GM04504 (cell line): ENCODE measurements at regions not wholly inside any gene's neighbourhood (a gene's known extent, or its start where the extent isn't known, plus 50 kb on each side); places are given as distances from the start of the nearest gene placed in this dataset.
A peak's percentile ranks its signal among the peaks of the same experiment; 100 is the strongest.
"Not testable (repeated sequence)": the region's sequence is repeated elsewhere in the genome, so short reads cannot be mapped to it uniquely, and the experiment has no call there.

Experiments
- DNase-seq: peaks from one replicate; pipeline ENCODE4 v3.0.0-alpha.2; 2012; ENCODE audit warnings: low read depth

DNA sequence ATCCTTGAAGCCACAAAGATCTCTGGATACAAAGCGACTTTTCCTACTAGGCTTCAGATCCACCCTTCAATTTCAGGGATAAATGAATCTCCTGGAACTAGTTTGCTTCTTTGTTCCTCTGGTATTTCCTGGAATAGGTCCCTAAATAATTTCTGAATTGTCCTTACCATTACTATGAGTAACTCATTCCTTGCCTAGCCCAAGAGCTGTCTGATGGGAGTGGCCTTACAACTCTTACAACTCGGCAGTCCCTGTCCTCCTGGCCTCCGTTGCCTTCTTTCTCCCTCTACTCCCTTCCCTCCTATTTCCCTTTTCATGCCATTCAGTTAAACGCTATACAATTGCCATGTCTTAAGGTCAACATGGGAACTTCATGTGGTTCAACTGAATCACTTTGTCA lies 98.2 kb upstream of the FHL2 start:
- DNase-seq = no peak

DNA sequence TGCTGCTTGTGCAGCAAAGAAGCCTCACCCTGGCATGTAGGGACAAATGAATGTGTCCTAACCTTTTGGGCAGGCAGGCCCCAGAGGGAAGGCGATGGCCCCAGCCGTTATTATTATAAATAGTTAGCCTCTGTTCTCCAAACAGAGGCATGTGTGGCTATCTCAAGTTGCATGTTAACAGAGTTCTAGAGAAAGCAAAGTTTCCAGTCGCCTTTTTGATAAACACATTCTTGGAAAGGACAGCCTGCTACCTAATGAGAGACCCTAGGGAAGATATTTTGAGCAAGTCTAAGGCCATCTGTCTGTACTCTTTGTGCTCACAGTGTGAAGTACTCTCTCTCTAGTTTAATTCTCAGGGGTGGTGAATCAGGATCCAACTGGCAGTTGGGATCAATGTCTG lies 97.4 kb upstream of the FHL2 start:
- no peak for DNase-seq

GRCh38 chr2:105494683-105495425 lies 96.0 kb upstream of the FHL2 start:
- no peak for DNase-seq

DNA sequence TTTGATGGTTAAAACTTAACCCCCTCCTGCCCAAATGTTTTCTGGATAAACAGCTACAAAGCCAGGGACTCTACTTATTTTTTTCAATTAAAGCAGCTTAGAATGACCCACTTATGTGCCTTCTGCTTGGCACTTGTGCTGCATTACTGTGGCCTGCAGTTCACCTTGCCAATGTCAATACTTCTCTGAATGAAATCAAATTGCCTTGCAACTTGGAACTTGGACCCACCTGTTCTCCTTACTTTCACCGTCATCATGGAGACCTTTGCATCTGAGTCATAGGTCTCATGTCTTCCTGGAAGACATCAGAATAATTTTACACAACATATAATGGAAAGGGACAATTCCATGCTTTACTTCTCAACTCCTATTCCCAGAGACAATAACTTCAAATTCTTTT lies 92.1 kb upstream of the FHL2 start:
- DNase-seq = no peak

- no peak for DNase-seq
Observed at GRCh38 chr2:105490204-105490603, 91.4 kb upstream of the FHL2 start.

- DNase-seq = no peak
Observed at GRCh38 chr2:105489168-105489878, 90.5 kb upstream of the FHL2 start.

DNA sequence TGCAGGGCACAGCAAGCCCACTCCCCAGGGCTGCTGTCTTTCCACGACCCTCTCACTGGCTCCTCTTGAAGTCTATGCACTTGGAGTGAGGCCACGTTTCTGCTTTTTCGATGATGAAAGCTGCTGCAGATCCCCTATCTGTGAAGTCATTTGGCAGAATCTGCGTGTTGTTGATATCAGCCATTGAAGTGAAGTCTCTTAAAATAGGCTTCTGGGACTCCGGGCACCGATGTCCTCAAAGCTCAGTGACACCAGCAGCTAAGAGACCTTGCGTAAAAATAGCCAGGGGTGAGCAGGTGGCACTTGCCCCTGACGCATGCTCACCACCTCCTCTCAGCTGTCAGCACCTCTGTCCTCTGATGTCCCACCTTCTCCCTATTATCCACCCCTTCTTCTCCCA lies 89.4 kb upstream of the FHL2 start:
- DNase-seq = no peak

DNA sequence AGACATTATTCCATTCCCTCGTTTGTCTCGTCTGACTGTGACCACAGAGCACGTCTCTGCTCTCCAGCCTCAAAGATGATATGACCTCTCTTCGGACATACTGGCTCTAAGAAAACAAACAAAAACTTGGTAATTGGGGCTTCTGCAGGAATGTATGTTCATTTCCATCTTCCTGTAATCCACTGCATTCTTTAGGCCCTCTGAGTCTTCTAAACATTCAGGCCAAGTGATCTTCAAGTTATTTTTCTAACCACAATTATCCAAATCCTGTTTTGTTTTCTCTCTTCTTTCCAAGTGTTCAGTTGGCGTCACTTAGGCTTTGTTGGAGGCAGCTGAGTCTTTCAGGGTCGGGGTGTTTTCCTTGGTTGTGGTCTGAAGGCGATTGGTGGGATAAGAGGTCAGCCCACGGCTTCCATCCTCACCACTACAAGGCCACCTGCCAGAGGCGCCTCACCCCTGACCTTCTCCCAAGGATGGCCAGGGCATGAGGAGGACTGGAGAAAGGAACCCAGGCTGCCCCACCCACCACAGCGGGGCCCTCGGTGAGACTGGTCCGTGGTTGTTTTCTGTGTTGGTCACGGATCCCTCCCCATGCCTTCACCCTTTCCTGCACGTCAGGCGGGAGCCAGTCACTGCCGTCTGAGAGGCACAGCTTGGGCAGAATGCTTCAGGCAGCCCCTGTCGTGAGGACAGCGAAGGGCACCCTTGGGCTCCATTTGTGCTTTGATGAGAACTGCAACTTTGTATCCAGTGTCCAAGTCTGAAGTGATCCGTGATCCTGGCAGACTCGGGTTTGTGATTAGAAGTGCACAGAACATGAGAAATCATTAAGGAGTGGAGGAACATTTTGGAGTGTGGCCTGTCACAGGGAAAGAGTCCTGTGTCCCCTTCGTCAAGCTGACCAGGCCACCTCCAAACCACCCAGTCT lies 88.6 kb upstream of the FHL2 start:
- peak; percentile 50 for DNase-seq

- DNase-seq = no peak
Observed at GRCh38 chr2:105486762-105487141, 87.9 kb upstream of the FHL2 start.

DNA sequence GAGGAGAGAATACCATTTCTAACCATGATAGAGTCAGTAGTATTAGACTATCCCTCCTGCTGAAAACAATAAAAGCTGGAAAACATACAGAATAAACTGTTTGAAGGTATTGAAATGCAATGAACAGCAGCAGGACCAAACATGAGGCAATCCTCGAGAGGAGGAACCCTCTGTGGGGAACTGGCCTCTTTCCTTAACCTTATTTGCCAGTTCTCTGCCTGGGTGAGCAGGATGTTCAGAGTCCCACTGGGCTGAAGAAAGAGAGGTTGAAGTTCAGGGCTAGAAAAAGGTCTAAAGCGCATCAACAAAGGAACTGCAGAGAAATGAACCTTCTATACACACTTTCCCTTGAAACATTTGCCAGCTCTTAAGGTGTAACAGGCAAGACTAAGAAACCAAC lies 79.8 kb upstream of the FHL2 start:
- DNase-seq = no peak

GRCh38 chr2:105477050-105477620 lies 78.3 kb upstream of the FHL2 start:
- not testable (repeated sequence) for DNase-seq

DNA sequence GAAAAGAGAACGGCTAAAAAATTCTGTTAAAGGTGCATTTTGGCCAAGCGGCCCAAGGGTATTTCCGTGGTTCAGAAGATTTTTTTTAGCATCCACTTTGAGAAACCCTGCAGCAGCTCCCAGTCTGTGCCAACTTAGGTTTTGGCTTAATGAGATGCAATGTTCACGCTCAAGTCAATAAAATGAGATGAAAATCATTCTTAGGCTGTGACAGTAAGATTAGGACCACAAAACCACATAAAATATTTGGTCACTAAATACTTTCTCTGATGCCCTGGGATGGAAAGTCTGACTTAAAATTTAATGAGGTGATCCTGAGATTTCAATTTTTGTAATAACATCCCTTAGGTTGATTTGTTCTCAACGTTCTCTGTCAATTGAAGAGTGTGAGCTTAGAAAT lies 74.2 kb upstream of the FHL2 start:
- no peak for DNase-seq

DNA sequence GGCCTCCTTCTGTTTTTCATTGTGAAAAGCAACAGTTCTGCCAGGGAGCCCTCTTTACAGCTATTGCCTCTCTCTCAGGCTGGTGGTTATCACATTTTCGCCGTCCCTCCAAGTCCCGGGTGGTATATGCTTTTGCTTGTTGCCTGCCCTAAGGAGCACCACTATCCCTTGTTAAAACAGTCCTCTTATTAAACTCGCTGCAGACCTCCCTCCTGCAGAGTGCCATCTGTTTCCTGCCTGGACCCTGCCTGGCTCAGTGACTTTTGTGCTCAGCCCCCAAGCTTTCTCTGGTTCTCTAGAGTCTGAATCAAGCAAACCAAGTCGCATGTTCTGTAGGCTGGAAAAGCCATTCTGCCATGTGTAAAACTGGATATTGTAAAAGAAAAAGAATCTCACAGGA lies 72.1 kb upstream of the FHL2 start:
- no peak for DNase-seq

DNA sequence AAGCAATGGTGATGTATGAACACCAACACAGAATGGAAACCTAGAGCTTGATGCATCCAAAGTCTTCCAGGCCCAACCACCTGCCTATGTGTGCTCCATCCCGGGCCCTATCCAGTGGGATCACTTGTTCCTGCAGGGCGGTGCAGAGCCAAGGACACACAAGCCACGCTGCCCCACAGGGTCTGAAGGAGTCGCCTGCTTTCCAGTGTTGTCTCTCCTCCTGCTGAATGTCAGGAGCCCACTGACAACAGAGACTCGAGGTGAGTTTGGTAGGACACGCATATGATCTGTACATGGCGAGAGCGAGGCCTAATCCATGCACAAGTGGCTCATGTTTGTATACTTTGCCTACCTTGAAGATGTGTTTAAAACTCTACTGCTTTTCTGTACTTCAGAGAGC lies 70.9 kb upstream of the FHL2 start:
- no peak for DNase-seq

DNA sequence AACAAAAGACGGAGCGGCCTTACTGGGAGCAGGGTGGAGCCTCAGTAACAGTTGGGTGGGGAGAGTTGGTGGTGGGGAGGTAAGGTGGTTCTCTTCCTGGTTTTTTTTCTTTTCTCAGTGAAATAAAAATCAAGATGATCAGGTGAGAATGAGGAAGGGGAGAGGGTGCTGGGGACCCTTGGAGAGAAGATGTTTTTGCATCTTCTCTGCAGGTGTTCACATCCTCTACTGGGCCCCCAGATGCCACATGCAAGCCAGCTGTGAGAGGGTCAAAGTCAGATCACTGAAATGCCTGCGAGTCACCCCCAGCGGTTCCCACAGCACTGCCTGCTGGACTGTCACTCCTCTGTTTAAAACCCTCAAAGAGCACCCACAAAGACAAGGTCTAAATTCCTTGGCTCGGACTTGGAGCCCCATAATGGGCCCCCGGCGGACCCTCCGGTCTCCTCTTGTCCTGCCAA lies 69.8 kb upstream of the FHL2 start:
- no peak for DNase-seq

DNA sequence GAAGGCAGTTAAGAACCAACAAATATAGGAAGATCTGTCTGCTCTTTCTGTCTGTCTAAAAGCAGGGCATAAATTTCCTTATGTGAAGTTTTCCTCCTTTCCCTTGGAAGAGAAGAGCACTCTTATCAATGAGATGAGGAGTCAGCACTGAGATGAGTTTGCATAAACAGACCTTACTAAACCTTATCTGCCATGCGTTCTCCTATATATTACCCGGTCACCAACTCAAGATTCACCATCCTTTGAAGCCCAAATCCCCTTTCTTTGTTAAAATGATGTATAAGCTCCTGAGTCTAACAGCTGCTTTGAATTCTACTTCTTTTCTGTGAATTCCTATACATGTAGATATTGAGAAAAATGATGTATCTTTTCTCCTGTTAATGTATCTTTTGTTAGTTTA lies 65.5 kb upstream of the FHL2 start:
- DNase-seq = no peak

GRCh38 chr2:105460048-105460732 lies 61.3 kb upstream of the FHL2 start:
- DNase-seq = no peak

DNA sequence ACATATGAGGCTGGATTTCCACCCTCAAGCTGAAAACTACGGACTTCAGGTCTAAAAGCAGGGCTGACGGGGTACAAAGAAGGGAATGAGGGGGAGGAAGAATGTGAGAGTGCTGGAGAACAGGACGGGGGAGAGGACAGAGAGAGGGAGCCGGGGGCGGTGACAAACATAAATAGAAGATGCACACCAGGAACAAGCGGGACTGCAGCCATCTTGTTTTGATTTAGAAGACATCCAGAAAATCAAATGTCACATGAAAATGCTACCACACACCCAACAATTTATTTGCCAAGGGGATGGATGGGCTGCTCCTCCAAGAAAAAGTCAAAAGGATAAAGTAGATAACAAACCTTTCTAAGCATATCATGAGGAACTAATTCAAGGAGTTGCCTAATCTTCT lies 59.2 kb upstream of the FHL2 start:
- no peak for DNase-seq

DNA sequence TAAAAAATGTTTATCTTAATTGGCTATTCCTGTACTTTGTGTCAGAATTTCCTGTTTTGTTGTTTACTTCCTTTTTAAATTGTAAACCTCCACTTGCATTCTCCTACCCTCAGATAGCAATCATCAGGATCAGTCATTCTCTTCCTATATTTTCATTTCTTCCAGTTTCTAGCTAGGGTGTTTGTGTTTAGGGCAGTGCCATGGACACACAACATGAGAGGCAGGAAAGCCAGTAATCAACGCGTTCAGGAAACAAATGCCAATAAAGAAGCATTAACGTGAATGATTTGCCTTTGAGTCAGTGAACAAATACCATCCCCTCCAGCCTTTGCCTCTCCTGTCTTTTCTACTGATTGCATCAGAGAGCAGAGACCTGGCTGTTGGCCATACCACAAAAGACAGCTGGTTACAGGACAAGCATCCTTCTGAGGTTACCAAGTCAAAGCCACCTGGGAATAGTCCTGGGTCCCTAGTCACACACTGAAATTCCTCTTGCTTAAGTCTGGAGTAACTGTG lies 56.7 kb upstream of the FHL2 start:
- DNase-seq = peak; percentile 99

DNA sequence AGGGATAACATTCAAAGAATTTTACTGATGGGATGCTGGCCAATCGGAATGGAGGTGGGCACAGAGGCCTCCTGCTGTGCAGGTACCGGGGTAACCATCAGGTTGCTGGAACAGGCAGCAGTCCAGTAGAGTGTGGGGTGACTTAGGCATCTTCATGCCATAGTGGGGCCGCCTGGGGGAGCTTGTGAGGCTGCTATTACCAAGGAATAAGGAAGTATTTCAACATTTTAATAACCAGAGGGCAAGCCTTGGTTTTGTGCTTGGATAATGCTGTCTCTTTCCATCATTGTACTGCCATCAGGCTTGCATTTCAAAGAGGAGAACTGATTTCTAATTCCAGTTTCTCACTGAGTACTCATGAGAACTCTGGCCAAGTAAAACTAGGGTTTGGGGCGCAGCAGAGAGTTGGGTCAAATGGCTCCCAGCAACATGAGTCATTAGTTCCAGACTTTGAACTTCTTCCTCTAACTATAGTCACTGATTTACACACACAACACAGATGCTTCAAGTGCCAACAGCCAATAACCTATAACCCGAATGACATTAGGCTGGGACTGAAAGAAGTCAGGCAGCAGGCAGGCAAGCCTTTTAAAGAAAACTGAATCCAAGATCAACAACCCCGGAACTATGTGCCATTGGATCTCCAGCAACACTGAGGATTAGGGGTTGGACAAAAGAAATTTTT lies 56.1 kb upstream of the FHL2 start:
- DNase-seq = peak; percentile 41
